IMR-90 (cell line): ENCODE measurements at regions not wholly inside any gene's neighbourhood (a gene's known extent, or its start where the extent isn't known, plus 50 kb on each side); places are given as distances from the start of the nearest gene placed in this dataset.

ENCODE experiments used
- ATAC-seq: fragments of 200-7000 bp; cut with Tn5 transposase; 2 replicates; pipeline ENCODE4 v1.9.1; 2020; ENCODE audit warnings: low read depth, mild to moderate bottlenecking, moderate library complexity
- BruUV-seq: library from RNA; stranded (reverse); fragments of 400-500 nt; replicated peaks from 2 replicates; lab custom pipeline; 2021; lab: Mats Ljungman, UMichigan
- CTCF ChIA-PET: fragments of 300-600 bp; formaldehyde crosslinking; extraction: SDS; loops from one replicate; lab custom pipeline; 2021; ENCODE audit warnings: antibody characterized with exemption; lab: Yijun Ruan, JAX
- POLR2A ChIA-PET: fragments of 300-600 bp; sonication (Branson Sonifier 250); formaldehyde crosslinking; loops from one replicate; lab custom pipeline; 2022; ENCODE audit warnings: antibody characterized with exemption; ENCODE audit not compliant: unreplicated experiment; lab: Charles Lee
- DNase-seq: peaks from one replicate; pipeline ENCODE4 v3.0.0; 2013
- H2AFZ ChIP-seq: replicated peaks from 2 replicates; pipeline ENCODE3; 2013; ENCODE audit warnings: low read length, mild to moderate bottlenecking; ENCODE audit not compliant: poor library complexity
- H2AK5ac ChIP-seq: 2 replicates; pipeline ENCODE4 v1.6.1; 2013; ENCODE audit warnings: low read depth, low read length, inconsistent platforms
- H2AK9ac ChIP-seq: replicated peaks from 2 replicates; pipeline ENCODE3; 2013; ENCODE audit warnings: mild to moderate bottlenecking, low read depth, low read length, moderate library complexity; ENCODE audit not compliant: poor library complexity
- H2BK120ac ChIP-seq: 2 replicates; pipeline ENCODE4 v1.6.1; 2013; ENCODE audit warnings: low read depth, low read length, inconsistent platforms
- H2BK15ac ChIP-seq: 3 replicates; pipeline ENCODE4 v1.6.1; 2013; ENCODE audit warnings: low read depth, low read length, inconsistent platforms
- H2BK20ac ChIP-seq: 2 replicates; pipeline ENCODE4 v1.6.1; 2013; ENCODE audit warnings: low read depth, mild to moderate bottlenecking, inconsistent platforms, low read length, moderate library complexity
- H2BK5ac ChIP-seq: 2 replicates; pipeline ENCODE4 v1.6.1; 2013; ENCODE audit warnings: mild to moderate bottlenecking, low read depth, low read length, inconsistent platforms; ENCODE audit not compliant: poor library complexity, severe bottlenecking
- H3K14ac ChIP-seq: replicated peaks from 2 replicates; pipeline ENCODE4 v1.6.1; 2013; ENCODE audit warnings: low read depth, low read length, inconsistent platforms
- H3K18ac ChIP-seq: 2 replicates; pipeline ENCODE4 v1.6.1; 2013; ENCODE audit warnings: low read depth, low read length, control low read depth
- H3K23ac ChIP-seq: 2 replicates; pipeline ENCODE4 v1.6.1; 2013; ENCODE audit warnings: low read depth, low read length, inconsistent platforms
- H3K27ac ChIP-seq: 2 replicates; pipeline ENCODE4 v1.5.1; 2013; ENCODE audit warnings: mild to moderate bottlenecking, control low read depth, low read length; ENCODE audit not compliant: insufficient read depth
- H3K27me3 ChIP-seq: 2 replicates; pipeline ENCODE4 v1.6.1; 2013; ENCODE audit warnings: low read length; ENCODE audit not compliant: control insufficient read depth, insufficient read depth
- H3K36me3 ChIP-seq: 2 replicates; pipeline ENCODE4 v1.6.1; 2013; ENCODE audit warnings: low read length, mixed read lengths; ENCODE audit not compliant: control insufficient read depth, insufficient read depth
- H3K4ac ChIP-seq: 2 replicates; pipeline ENCODE4 v1.6.1; 2013; ENCODE audit warnings: low read depth, low read length, inconsistent platforms
- H3K4me1 ChIP-seq: 2 replicates; pipeline ENCODE4 v1.6.1; 2013; ENCODE audit warnings: low read length, mixed read lengths; ENCODE audit not compliant: control insufficient read depth, insufficient read depth
- H3K4me2 ChIP-seq: 2 replicates; pipeline ENCODE4 v1.6.1; 2013; ENCODE audit warnings: low read depth, mild to moderate bottlenecking, control low read depth, low read length, moderate library complexity
- H3K4me3 ChIP-seq: 2 replicates; pipeline ENCODE4 v1.5.1; 2013; ENCODE audit warnings: low read depth, mild to moderate bottlenecking, control low read depth, low read length, moderate library complexity; ENCODE audit not compliant: insufficient read depth
- H3K56ac ChIP-seq: 2 replicates; pipeline ENCODE4 v1.6.1; 2013; ENCODE audit warnings: low read length, inconsistent platforms; ENCODE audit not compliant: insufficient read depth; ENCODE audit errors: extremely low read depth
- H3K79me1 ChIP-seq, 2 experiments: 2 replicates each; pipeline ENCODE4 v1.6.1; 2013; ENCODE audit warnings: low read length in 2 of 2, inconsistent platforms in 1 of 2, low read depth in 1 of 2
- H3K9ac ChIP-seq: 2 replicates; pipeline ENCODE4 v1.6.1; 2013; ENCODE audit warnings: low read depth, low read length, control low read depth
- H3K9me1 ChIP-seq: 2 replicates; pipeline ENCODE4 v1.6.1; 2013; ENCODE audit warnings: low read length, inconsistent platforms; ENCODE audit not compliant: insufficient read depth
- H3K9me3 ChIP-seq: 2 replicates; pipeline ENCODE4 v1.6.1; 2013; ENCODE audit warnings: low read length; ENCODE audit not compliant: control insufficient read depth, insufficient read depth
- H4K20me1 ChIP-seq: 2 replicates; pipeline ENCODE4 v1.6.1; 2013; ENCODE audit warnings: low read length, inconsistent platforms; ENCODE audit not compliant: insufficient read depth
- H4K5ac ChIP-seq: 2 replicates; pipeline ENCODE4 v1.6.1; 2013; ENCODE audit warnings: mild to moderate bottlenecking, low read depth, low read length, control low read depth
- H4K8ac ChIP-seq, 2 experiments: 2 replicates each; pipeline ENCODE4 v1.6.1; 2013; ENCODE audit warnings: low read depth in 2 of 2, low read length in 2 of 2, control low read depth in 1 of 2, inconsistent platforms in 1 of 2
- H4K91ac ChIP-seq: 2 replicates; pipeline ENCODE4 v1.6.1; 2013; ENCODE audit warnings: low read depth, low read length, inconsistent platforms; ENCODE audit not compliant: insufficient read depth
- BHLHE40 ChIP-seq: fragments of 150-350 bp; IDR thresholded peaks from 2 replicates; pipeline ENCODE4 v1.6.1; 2016; ENCODE audit warnings: mild to moderate bottlenecking, low read depth, low read length
- FOS ChIP-seq: fragments of 150-350 bp; IDR thresholded peaks from 2 replicates; pipeline ENCODE4 v1.6.1; 2016; ENCODE audit warnings: low read depth, low read length
- POLR2A ChIP-seq: IDR thresholded peaks from 2 replicates; pipeline ENCODE4 v1.6.1; 2012; ENCODE audit warnings: mild to moderate bottlenecking, low read depth, low read length
- RAD21 ChIP-seq: IDR thresholded peaks from 2 replicates; pipeline ENCODE4 v1.6.1; 2012; ENCODE audit warnings: low read length, improper control_type of control experiment
- SMC3 ChIP-seq: fragments of 150-350 bp; IDR thresholded peaks from 2 replicates; pipeline ENCODE4 v1.6.1; 2016; ENCODE audit warnings: low read depth, mild to moderate bottlenecking, antibody characterized with exemption, low read length, moderate library complexity
- WGBS, 2 experiments: methylation state at CpG; one replicate each; pipeline versions ENCODE4 v1.1.5 to v1.1.7; 2013; ENCODE audit warnings: missing lambda C conversion rate in 2 of 2; ENCODE audit not compliant: insufficient read length in 1 of 2; ENCODE audit errors: extremely low coverage in 2 of 2; 5-methylcytosine and 5-hydroxymethylcytosine counted together
- dilution Hi-C: fragments of 300-500 bp; cut with HindIII; formaldehyde crosslinking; loops from one replicate; pipeline ENCODE4 v1.14.3; 2018; ENCODE audit warnings: low sequenced_read_pairs; ENCODE audit not compliant: unreplicated experiment
- in situ Hi-C: fragments of 300-500 bp; cut with MboI; formaldehyde crosslinking; loops from 3 replicates; pipeline ENCODE4 v1.14.3; 2019; ENCODE audit warnings: low sequenced_read_pairs, inconsistent platforms, mixed read lengths
- intact Hi-C: fragments of 100-400 bp; cut with micrococcal nuclease; formaldehyde crosslinking; loops from 2 replicates; pipeline ENCODE4 v1.10.0; 2022
- TF ChIP-seq, protein P1 (sequence below): fragments of 150-350 bp; IDR thresholded peaks from 2 replicates; pipeline ENCODE4 v1.6.1; 2017; ENCODE audit warnings: mild to moderate bottlenecking, antibody characterized with exemption, low read length, low read depth

DNA sequence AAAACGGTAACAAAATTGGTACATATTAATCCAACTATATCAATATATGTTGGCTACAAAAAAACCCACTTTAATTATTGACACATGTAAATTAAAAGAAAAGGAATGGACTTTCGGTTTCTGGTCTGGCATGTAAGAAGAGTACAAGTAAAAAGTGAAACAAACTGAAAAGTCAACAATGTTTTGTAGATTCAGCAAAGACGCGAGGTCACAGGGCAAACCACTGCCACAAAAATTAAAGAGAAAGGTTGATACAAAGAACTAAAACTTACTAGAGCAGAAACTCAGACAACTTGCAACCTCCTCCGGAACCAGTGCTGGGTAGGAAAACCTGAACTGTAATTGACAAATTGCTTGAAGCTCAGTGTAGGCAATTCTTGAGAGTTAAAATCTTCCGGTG lies 110.6 kb upstream of the ARPP21 start:
- Histone ChIP-seq H2AK5ac (no peak overlapping the region), H3K14ac (no peak overlapping the region), H2BK15ac (no peak overlapping the region), H4K91ac (no peak overlapping the region), H3K79me1 (no peaks in the 10 kb centered on the region), H2BK20ac (no peak overlapping the region), H2AK9ac (no peak overlapping the region), H3K18ac (no peak overlapping the region), H3K4me2 (no peak overlapping the region), H3K27ac (no peak overlapping the region), H3K4me1 (no peaks in the 10 kb centered on the region), H2BK5ac (no peak overlapping the region), H3K4me3 (no peak overlapping the region), H2AFZ (no peak overlapping the region), H3K23ac (no peak overlapping the region), H3K9me1 (no peaks in the 10 kb centered on the region), H3K36me3 (no peaks in the 10 kb centered on the region), H3K4ac (no peak overlapping the region), H4K8ac (no peak overlapping the region), H3K56ac (no peak overlapping the region), H4K20me1 (no peaks in the 10 kb centered on the region), H3K27me3 (no peaks in the 10 kb centered on the region), H3K9ac (no peak overlapping the region), H4K5ac (no peak overlapping the region), H3K9me3 (peaks cover 2% of the 10 kb centered on the region; the same call in 1 of the 2 replicates), H2BK120ac (no peak overlapping the region)
- in situ Hi-C loops (no loop called here), dilution Hi-C loops (no loop called here), intact Hi-C loops (no loop called here)
- TF ChIP-seq FOS (no peak), POLR2A (no peak), SMC3 (no peak), RAD21 (no peak), BHLHE40 (no peak)
- TF ChIP-seq, protein P1, sequence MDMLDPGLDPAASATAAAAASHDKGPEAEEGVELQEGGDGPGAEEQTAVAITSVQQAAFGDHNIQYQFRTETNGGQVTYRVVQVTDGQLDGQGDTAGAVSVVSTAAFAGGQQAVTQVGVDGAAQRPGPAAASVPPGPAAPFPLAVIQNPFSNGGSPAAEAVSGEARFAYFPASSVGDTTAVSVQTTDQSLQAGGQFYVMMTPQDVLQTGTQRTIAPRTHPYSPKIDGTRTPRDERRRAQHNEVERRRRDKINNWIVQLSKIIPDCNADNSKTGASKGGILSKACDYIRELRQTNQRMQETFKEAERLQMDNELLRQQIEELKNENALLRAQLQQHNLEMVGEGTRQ = no peak
- ChIA-PET POLR2A (no interaction called here), CTCF (no interaction called here)
- ATAC-seq (no peak), DNase-seq (no peak)
- no CpG with 5 or more reads among the region's 6 CpGs for WGBS, 2 experiments
- BruUV-seq = no TSS peak
